GM04503 (cell line): ENCODE measurements at regions not wholly inside any gene's neighbourhood (a gene's known extent, or its start where the extent isn't known, plus 50 kb on each side); places are given as distances from the start of the nearest gene placed in this dataset.

Source experiments
- DNase-seq: peaks from one replicate; pipeline ENCODE4 v3.0.0-alpha.2; 2012; ENCODE audit warnings: low read depth

DNA sequence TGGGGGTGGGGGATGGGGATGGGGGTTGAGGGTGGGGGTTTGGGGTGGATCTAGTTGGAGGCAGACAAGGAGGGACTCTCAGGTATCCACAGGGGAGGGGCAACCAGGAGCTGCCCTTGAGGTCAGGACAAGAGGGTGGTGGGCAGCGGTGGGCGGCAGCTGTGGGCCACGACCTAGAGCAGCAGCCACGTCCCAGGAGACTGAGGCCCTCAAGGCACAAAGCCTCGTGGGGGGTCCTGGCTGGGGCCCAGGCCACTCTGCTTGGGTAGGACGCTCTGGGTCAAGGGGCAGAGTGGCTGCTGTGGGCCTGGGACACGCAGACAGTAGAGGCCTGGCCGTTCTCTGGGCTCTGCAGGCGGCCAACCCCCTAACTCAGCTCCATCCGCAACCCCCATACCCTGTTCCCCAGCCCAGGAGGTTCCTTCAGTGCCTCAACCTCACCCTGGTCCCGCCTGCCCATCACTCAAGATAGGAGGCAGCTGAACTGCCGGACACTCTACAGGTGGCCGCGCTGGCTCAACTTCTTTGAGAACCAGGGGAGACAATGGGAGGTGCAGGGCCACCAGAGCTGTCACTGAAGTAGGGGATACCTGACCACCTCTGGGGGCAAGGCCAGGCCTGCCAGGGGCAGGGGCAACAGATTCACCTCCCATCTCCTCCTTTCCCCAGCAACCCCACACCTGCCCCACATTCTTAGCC, 75.6 kb downstream of the ENGASE start:
- DNase-seq, result no peak

GRCh38 chr17:79148584-79148983, 74.0 kb downstream of the ENGASE start:
- no peak for DNase-seq

- DNase-seq, result no peak
These were observed 73.3 kb downstream of the ENGASE start for GRCh38 chr17:79147746-79148506.

DNA sequence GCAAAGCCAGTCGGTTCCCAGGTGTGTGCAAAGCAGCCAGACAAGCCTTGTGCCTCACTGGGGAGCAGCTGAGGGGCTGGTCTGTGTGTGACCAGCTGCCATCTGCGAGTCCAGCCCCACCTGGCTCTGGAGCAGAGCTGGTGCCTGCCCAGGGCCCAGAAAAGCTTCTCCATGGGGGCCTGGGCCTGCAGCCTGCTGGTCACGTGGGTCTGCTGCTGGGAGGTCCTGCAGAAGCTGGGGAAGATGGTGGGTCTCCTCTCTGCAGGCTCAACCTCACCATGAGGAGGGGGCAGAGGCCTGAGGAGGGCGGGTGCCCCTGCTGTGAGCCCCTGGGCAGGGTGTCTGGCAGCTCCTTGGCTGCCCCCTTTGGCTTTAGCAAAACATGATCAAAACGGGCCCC, 71.9 kb downstream of the ENGASE start:
- DNase-seq, result no peak

DNA sequence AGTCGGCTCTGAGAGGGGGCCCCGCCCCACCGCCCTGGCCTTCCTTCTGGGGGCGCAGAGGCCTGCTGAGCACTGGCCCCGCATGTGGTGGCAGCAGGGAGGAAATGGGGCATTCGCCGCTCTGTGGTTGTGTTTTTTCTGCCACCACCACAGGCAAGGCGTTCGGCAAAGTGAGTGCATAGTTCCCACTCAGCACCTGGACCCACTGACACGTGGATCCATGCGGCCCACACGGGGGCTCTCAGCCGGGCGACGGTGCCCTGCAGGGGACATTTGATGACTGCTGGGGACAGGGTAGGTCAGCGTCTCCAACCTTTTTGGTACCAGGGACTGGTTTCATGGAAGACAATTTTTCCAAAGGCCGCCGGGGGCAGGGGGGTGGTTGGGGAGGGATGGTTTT, 70.9 kb downstream of the ENGASE start:
- DNase-seq, result no peak

DNA sequence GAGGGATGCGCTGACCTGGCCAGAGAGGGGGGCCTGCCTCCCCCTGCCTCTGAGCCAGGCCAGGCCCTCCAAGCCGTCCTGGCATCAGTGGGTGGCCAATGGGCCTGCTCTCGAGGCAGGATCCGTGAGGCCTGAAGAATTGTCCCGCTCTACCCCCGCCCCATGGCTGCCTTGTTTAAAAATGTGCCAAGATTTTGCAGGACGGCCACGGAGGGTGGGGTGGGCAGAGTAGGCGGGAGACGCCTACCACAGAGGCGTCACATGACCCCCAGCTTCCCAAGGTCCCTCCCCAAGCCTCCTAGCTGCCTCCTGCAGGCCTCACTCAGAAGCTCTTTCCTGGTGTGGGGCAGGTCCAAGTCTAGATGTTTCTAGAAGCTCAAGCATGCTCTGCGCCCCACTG, 69.5 kb downstream of the ENGASE start:
- no peak for DNase-seq

DNA sequence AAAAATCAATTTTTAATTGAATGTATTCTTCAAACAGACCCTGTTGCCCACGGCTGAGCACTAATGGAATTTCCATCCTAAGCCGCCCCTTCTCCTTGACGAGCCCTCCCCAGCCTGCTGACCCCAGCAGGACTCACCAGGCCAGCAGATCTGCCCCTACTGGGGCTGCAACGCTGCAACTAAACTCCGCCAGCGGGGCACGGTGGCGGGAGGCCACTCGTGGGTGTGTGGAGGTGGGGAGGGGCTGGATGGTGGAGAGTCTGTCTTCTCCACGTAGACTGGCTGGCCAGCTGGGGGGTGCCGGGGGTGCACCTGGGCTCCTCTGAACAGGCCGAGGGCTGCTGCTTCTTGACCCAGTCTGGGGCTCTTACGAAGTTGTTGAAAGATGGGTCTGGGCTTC, 67.8 kb downstream of the ENGASE start:
- no peak for DNase-seq

GRCh38 chr17:79141578-79142355, 67.1 kb downstream of the ENGASE start:
- DNase-seq, result no peak

DNA sequence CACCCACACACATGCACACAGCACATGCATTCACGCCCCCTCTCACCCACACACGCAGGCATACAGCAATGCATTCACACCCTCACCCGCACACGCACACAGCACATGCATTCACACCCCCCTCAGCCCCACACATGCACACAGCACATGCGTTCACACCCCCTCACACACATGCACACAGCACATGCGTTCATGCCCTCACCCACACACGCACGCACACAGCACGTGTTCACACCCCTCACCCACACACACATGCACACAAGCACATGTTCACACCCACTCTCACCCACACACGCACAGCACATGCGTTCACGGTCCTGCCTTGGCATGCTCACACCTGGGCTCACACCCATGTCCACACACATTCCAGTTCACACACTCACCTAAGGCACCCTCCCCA, 64.2 kb downstream of the ENGASE start:
- DNase-seq, result no peak

DNA sequence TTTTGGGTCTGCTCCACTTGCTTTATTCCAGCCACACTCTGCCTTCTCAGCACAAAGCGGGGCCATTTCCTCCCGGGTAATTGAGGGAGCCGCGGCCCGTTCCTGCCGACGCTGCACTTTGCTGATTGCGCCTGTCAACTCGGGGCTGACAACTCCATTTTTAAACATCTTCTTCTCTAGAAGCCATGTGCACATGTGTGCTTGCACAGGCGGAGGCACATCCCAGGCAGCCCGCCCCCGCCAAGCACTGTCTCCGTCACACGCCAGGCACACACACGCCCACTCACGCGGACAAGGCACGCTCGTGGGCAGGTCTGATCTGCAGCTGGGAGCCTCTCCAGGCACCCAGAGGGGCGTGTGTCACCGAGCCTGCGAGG, 63.2 kb downstream of the ENGASE start:
- DNase-seq, result no peak

DNA sequence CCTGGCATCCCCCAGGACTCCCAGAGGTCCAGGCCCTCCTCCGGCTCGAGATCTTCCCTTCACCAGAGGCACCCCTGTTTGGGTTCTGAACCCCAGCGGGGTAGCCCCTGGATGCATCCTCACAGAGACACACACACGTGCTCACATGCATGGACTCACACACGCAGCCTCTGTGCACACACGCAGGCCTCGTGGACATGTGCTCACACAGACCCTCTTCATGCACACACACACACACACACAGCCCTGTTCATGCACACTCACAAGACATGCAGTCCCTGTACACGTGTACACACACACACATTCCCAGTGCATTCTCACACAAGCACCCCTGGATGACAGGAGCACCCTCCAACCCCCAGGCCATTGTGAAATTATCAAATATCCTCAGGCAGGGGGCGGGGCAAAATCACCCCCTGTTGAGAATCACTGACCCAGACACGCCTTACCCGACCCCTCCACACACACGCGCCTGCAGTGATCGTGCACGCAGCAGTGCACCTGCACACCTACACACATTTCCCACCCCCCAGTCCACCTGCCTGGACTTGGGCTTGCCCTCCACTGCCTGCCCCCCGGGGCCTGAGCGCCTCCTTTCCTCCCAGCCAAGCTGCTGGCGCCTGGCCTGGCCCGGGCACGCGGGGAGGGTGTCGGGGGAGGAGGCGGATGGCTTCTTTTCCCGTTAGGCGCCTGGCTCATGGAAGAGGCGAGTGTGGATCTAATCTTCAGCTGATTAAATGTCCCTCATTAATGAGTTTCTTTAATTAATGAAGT, 62.6 kb downstream of the ENGASE start:
- no peak for DNase-seq

- no peak for DNase-seq
These were observed 62.0 kb downstream of the ENGASE start for GRCh38 chr17:79136596-79136995.
